ENCODE measurements at regions not wholly inside any gene's neighbourhood (a gene's known extent, or its start where the extent isn't known, plus 50 kb on each side); places are given as distances from the start of the nearest gene placed in this dataset.

DNA sequence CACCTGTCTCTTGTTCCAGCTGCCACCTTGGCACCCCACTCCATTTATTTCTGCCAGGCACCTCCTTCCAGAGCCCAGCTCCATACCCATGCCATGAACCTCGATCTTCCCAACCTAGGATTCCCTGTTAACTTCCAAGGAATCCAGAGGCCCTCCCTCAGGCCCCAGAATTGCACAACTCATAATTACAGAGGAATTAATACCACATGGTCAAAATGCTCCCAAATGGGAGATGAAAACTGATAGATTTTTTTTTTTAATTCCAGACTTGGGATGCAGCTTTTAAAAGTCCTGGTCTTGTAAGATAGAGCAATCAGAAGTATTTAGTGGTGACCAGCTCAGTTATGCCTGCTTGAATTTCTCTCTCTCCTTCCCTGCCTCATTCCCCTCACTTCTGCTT lies 96.2 kb upstream of the CCDC112 start:
- ATAC-seq (ENCODE audit: insufficient read depth, low FRiP score) (no peak), DNase-seq (no peak)
- WGBS, 2 donors: 54 to 63% methylated on average over 1 of the region's 1 CpG
- H3K9me3 ChIP-seq (ENCODE audit: control insufficient read depth in 4 of 4, insufficient read depth in 3 of 4, low read length in 3 of 4): peaks cover 0 to 2% (median 0%) of the 10 kb centered on the region in 4 donors
- no peaks in the 10 kb centered on the region for H3K36me3 ChIP-seq (ENCODE audit: control insufficient read depth in 4 of 4, insufficient read depth in 4 of 4, low read length in 4 of 4)
- TF ChIP-seq, protein P1, sequence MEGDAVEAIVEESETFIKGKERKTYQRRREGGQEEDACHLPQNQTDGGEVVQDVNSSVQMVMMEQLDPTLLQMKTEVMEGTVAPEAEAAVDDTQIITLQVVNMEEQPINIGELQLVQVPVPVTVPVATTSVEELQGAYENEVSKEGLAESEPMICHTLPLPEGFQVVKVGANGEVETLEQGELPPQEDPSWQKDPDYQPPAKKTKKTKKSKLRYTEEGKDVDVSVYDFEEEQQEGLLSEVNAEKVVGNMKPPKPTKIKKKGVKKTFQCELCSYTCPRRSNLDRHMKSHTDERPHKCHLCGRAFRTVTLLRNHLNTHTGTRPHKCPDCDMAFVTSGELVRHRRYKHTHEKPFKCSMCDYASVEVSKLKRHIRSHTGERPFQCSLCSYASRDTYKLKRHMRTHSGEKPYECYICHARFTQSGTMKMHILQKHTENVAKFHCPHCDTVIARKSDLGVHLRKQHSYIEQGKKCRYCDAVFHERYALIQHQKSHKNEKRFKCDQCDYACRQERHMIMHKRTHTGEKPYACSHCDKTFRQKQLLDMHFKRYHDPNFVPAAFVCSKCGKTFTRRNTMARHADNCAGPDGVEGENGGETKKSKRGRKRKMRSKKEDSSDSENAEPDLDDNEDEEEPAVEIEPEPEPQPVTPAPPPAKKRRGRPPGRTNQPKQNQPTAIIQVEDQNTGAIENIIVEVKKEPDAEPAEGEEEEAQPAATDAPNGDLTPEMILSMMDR (IDR thresholded peaks at IDR 0.05; ENCODE audit: control extremely low read depth, extremely low read depth): no peak
- H3K27me3 ChIP-seq (ENCODE audit: control insufficient read depth in 3 of 3, insufficient read depth in 3 of 3, low read length in 2 of 3): no peaks in the 10 kb centered on the region
- H3K4me1 ChIP-seq (ENCODE audit: control insufficient read depth in 5 of 5, insufficient read depth in 5 of 5, low read length in 5 of 5): peaks cover 0 to 17% (median 5%) of the 10 kb centered on the region in 5 donors
- H3K9ac ChIP-seq (ENCODE audit: insufficient read depth in 1 of 2, low read length in 2 of 2): no peak overlapping the region
- no peak overlapping the region for H3K4me3 ChIP-seq
- H3K27ac ChIP-seq (ENCODE audit: low read depth in 1 of 2, low read length in 1 of 2): no peak overlapping the region

DNA sequence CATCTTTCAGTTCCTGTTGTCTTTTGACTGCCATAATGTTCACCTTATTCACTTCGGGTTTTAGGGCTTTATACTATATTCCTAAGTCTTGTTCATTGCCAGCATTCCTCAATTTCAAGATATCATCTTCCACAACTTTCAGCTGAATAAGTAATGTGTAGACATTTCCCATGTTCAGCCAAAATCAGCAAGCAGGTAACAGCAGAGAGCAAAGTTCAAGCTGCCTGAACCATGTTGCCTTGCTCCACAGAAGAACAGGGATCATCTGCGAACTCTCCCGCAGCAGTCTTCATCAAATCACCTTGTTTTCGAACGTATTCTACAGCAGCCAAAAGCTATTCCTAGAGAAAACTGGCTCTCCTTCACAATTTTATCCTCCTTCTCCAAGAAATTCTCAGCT lies 95.3 kb upstream of the CCDC112 start:
- DNase-seq (no peak), ATAC-seq (ENCODE audit: insufficient read depth, low FRiP score) (no peak)
- WGBS, 2 donors: 94 to 96% methylated on average over 5 of the region's 5 CpGs
- no peak overlapping the region for H3K4me3 ChIP-seq
- H3K9me3 ChIP-seq (ENCODE audit: control insufficient read depth in 4 of 4, insufficient read depth in 3 of 4, low read length in 3 of 4): peaks cover 0 to 2% (median 0%) of the 10 kb centered on the region in 4 donors
- H3K4me1 ChIP-seq (ENCODE audit: control insufficient read depth in 5 of 5, insufficient read depth in 5 of 5, low read length in 5 of 5): peaks cover 0 to 17% (median 5%) of the 10 kb centered on the region in 5 donors
- H3K9ac ChIP-seq (ENCODE audit: insufficient read depth in 1 of 2, low read length in 2 of 2): no peak overlapping the region
- H3K27me3 ChIP-seq (ENCODE audit: control insufficient read depth in 3 of 3, insufficient read depth in 3 of 3, low read length in 2 of 3): no peaks in the 10 kb centered on the region
- no peaks in the 10 kb centered on the region for H3K36me3 ChIP-seq (ENCODE audit: control insufficient read depth in 4 of 4, insufficient read depth in 4 of 4, low read length in 4 of 4)
- TF ChIP-seq, protein P1 (IDR thresholded peaks at IDR 0.05; ENCODE audit: control extremely low read depth, extremely low read depth): no peak
- no peak overlapping the region for H3K27ac ChIP-seq (ENCODE audit: low read depth in 1 of 2, low read length in 1 of 2)

DNA sequence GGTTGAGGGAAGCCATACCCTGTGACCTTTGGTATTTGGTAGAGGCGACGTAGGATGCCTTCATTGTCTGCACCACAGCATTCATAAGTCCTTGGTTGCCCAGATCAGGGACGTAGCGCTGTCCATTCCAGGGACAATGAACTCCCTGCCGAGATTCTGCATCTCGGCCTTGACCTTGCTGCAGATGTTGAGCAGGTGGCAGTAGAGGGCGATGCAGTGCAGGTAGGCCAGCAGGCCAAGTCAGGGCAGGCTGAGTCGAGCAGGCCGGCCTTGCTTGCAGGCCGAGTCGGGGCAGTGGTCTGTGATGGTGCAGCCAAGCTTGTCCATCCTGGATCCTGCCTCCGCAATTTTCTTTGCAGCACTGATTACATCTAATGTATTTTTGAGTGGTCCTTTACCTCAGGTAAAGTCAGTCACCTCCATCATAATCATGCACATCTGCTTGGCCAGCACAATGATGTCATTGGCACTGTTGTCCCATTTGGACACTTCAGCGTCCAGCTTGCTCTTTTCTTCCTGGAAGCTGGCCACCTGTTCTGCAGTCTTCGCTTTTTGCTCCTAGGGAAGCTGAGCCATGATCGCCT lies 93.4 kb upstream of the CCDC112 start:
- DNase-seq (peak in 1 of 3 donors; percentile 32), ATAC-seq (ENCODE audit: insufficient read depth, low FRiP score) (no peak)
- H3K4me3 ChIP-seq: no peak overlapping the region
- H3K27ac ChIP-seq (ENCODE audit: low read depth in 1 of 2, low read length in 1 of 2): no peak overlapping the region
- peaks cover 0 to 17% (median 5%) of the 10 kb centered on the region in 5 donors for H3K4me1 ChIP-seq (ENCODE audit: control insufficient read depth in 5 of 5, insufficient read depth in 5 of 5, low read length in 5 of 5)
- TF ChIP-seq, protein P1 (IDR thresholded peaks at IDR 0.05; ENCODE audit: control extremely low read depth, extremely low read depth): no peak
- no peaks in the 10 kb centered on the region for H3K36me3 ChIP-seq (ENCODE audit: control insufficient read depth in 4 of 4, insufficient read depth in 4 of 4, low read length in 4 of 4)
- WGBS, 2 donors: 79 to 83% methylated on average over 15 of the region's 15 CpGs
- H3K9me3 ChIP-seq (ENCODE audit: control insufficient read depth in 4 of 4, insufficient read depth in 3 of 4, low read length in 3 of 4): peaks cover 0 to 2% (median 0%) of the 10 kb centered on the region in 4 donors
- H3K9ac ChIP-seq (ENCODE audit: insufficient read depth in 1 of 2, low read length in 2 of 2): no peak overlapping the region
- no peaks in the 10 kb centered on the region for H3K27me3 ChIP-seq (ENCODE audit: control insufficient read depth in 3 of 3, insufficient read depth in 3 of 3, low read length in 2 of 3)
